Karpas-422 (cell line): ENCODE measurements at regions not wholly inside any gene's neighbourhood (a gene's known extent, or its start where the extent isn't known, plus 50 kb on each side); places are given as distances from the start of the nearest gene placed in this dataset.

Experiments used
- DNase-seq: peaks from one replicate; pipeline ENCODE4 v3.0.0-alpha.2; 2015
- H2AFZ ChIP-seq: fragments of 200-600 bp; sonication (generic); 2 replicates; pipeline ENCODE4 v1.6.1; 2014; ENCODE audit warnings: antibody characterized with exemption, low read length, mixed read lengths
- H3K27ac ChIP-seq: fragments of 200-600 bp; sonication (generic); 2 replicates; pipeline ENCODE4 v1.5.1; 2014; ENCODE audit warnings: mild to moderate bottlenecking, low read length, moderate library complexity
- H3K27me3 ChIP-seq: fragments of 200-600 bp; sonication (generic); 2 replicates; pipeline ENCODE4 v1.6.1; 2014; ENCODE audit warnings: low read length, mixed read lengths
- H3K36me3 ChIP-seq: fragments of 200-600 bp; sonication (generic); 2 replicates; pipeline ENCODE4 v1.6.1; 2014; ENCODE audit warnings: low read length, mixed read lengths; ENCODE audit not compliant: insufficient read depth
- H3K4me1 ChIP-seq: fragments of 200-600 bp; sonication (generic); 2 replicates; pipeline ENCODE4 v1.6.1; 2014; ENCODE audit warnings: mild to moderate bottlenecking, low read length, mixed read lengths
- H3K4me2 ChIP-seq: fragments of 200-600 bp; sonication (generic); 2 replicates; pipeline ENCODE4 v1.6.1; 2014; ENCODE audit warnings: low read length, low read depth, mild to moderate bottlenecking; ENCODE audit not compliant: poor library complexity, severe bottlenecking
- H3K4me3 ChIP-seq: fragments of 200-600 bp; sonication (generic); 2 replicates; pipeline ENCODE4 v1.5.1; 2014; ENCODE audit warnings: mild to moderate bottlenecking, antibody characterized with exemption, low read length, mixed read lengths
- H3K79me2 ChIP-seq: fragments of 200-600 bp; sonication (generic); 2 replicates; pipeline ENCODE4 v1.6.1; 2014; ENCODE audit warnings: mild to moderate bottlenecking, low read length, mixed read lengths
- H3K9ac ChIP-seq: fragments of 200-600 bp; sonication (generic); 2 replicates; pipeline ENCODE4 v1.6.0; 2014; ENCODE audit warnings: low read length
- H3K9me2 ChIP-seq: fragments of 200-600 bp; sonication (generic), shearing (Covaris generic); replicated peaks from 2 replicates; pipeline ENCODE4 v1.6.0; 2014; ENCODE audit warnings: mild to moderate bottlenecking, low read length, moderate library complexity; ENCODE audit not compliant: insufficient read depth
- H3K9me3 ChIP-seq: fragments of 300-700, 200-600 bp; sonication (generic); 2 replicates; pipeline ENCODE4 v1.6.1; 2014; ENCODE audit warnings: low read length, mixed read lengths
- H4K20me1 ChIP-seq: fragments of 200-600 bp; sonication (generic); 2 replicates; pipeline ENCODE4 v1.6.1; 2014; ENCODE audit warnings: mild to moderate bottlenecking, antibody characterized with exemption, low read length, low read depth; ENCODE audit not compliant: insufficient read depth

DNA sequence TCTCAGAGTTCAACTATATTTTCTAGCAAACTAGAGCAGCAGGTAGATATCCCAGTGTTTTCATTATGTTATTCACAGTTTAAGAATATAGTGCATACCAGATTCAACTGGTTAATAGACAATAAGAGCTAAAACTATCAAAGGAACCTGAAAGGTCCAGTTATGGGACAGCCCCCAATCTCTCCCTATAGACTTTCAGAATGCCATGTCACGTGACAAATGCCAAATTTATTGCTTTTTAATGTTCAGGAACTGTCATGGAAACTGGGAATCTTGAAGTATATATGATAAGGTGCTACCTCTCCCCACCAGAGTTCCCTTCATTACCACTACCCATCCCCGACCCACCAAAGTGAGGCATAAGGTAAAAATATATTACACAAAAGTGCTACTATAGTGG, 629.0 kb upstream of the SEMA6A start:
- H3K4me2 ChIP-seq: no peak overlapping the region
- DNase-seq: no peak
- H3K79me2 ChIP-seq: no peaks in the 10 kb centered on the region
- no peak overlapping the region for H2AFZ ChIP-seq
- no peaks in the 10 kb centered on the region for H3K27me3 ChIP-seq
- no peaks in the 10 kb centered on the region for H3K36me3 ChIP-seq
- no peak overlapping the region for H3K4me3 ChIP-seq
- H3K4me1 ChIP-seq: no peaks in the 10 kb centered on the region
- no peak overlapping the region for H3K27ac ChIP-seq
- H3K9me3 ChIP-seq: no peaks in the 10 kb centered on the region
- no peak overlapping the region for H3K9ac ChIP-seq
- no peaks in the 10 kb centered on the region for H4K20me1 ChIP-seq
- no peaks in the 10 kb centered on the region for H3K9me2 ChIP-seq

DNA sequence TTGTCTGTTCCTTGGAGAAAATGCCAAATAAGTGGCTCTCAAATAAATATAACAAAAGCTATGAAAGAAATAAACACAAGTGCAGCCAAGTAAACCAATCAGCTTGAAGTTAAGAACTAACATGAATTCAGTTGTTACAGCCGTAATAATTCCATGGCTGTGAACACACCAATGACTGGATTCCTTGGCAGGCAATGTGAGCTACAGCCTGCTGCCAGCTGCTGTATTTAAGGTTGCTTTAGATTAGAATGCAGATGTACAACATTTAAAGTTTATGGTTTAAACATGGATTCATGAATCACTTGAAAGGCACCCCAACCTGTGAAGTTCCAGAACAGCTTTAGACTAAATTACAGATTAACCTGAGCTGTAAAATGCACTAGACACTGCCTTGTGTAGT, 626.4 kb upstream of the SEMA6A start:
- H3K36me3 ChIP-seq: no peaks in the 10 kb centered on the region
- H3K4me1 ChIP-seq: no peaks in the 10 kb centered on the region
- H3K4me3 ChIP-seq: no peak overlapping the region
- H3K27me3 ChIP-seq: no peaks in the 10 kb centered on the region
- no peaks in the 10 kb centered on the region for H3K9me3 ChIP-seq
- H4K20me1 ChIP-seq: no peaks in the 10 kb centered on the region
- no peak overlapping the region for H2AFZ ChIP-seq
- no peaks in the 10 kb centered on the region for H3K79me2 ChIP-seq
- DNase-seq: no peak
- no peak overlapping the region for H3K27ac ChIP-seq
- no peak overlapping the region for H3K9ac ChIP-seq
- H3K9me2 ChIP-seq: no peaks in the 10 kb centered on the region
- H3K4me2 ChIP-seq: no peak overlapping the region

DNA sequence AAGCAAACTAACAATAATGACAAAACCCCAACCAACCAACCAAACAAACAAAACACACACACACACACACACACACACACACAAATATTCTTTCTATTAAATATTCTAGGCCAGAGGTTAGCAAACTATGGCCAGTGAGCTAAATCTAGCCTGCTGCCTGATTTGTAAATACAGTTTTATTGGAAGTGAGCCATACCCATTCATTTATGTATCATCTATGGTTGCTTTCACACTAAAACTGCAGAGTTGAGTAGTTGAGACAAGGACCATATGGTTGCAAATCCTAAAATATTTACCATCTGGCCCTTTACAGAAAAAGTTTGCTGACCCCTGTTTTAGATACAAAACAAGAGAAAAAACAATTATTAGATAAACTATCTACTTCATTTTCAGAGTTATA, 620.5 kb upstream of the SEMA6A start:
- Histone ChIP-seq H3K27ac (no peak overlapping the region), H3K27me3 (no peaks in the 10 kb centered on the region), H3K9me2 (no peaks in the 10 kb centered on the region), H4K20me1 (no peaks in the 10 kb centered on the region), H3K4me1 (no peaks in the 10 kb centered on the region), H3K4me3 (no peak overlapping the region), H2AFZ (no peak overlapping the region), H3K4me2 (no peak overlapping the region), H3K9ac (no peak overlapping the region), H3K79me2 (no peaks in the 10 kb centered on the region), H3K9me3 (no peaks in the 10 kb centered on the region), H3K36me3 (no peaks in the 10 kb centered on the region)
- DNase-seq: no peak

DNA sequence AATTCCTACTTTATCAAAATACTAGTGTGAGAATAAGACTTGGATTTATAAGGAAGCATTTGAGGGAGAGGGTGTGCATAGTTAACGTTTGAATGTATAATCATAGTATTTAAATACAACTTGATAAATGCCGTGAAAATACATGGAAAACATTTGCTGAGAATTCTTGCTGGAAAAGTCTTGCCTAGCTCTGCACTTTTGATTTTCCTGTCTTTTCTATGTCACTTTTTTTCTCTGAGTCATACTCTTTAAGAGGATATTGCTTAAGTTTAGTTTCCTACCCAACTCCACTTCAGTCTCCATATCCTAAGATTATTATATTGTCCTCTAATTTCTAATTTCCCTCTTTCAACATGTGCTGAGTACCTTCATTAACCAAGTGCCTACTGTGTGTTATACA, 616.6 kb upstream of the SEMA6A start:
- no peaks in the 10 kb centered on the region for H3K79me2 ChIP-seq
- H3K4me1 ChIP-seq: no peaks in the 10 kb centered on the region
- no peaks in the 10 kb centered on the region for H4K20me1 ChIP-seq
- no peak overlapping the region for H2AFZ ChIP-seq
- H3K9me2 ChIP-seq: no peaks in the 10 kb centered on the region
- H3K4me2 ChIP-seq: no peak overlapping the region
- no peak overlapping the region for H3K9ac ChIP-seq
- H3K4me3 ChIP-seq: no peak overlapping the region
- no peak overlapping the region for H3K27ac ChIP-seq
- H3K27me3 ChIP-seq: no peaks in the 10 kb centered on the region
- no peak for DNase-seq
- H3K9me3 ChIP-seq: no peaks in the 10 kb centered on the region
- H3K36me3 ChIP-seq: no peaks in the 10 kb centered on the region

DNA sequence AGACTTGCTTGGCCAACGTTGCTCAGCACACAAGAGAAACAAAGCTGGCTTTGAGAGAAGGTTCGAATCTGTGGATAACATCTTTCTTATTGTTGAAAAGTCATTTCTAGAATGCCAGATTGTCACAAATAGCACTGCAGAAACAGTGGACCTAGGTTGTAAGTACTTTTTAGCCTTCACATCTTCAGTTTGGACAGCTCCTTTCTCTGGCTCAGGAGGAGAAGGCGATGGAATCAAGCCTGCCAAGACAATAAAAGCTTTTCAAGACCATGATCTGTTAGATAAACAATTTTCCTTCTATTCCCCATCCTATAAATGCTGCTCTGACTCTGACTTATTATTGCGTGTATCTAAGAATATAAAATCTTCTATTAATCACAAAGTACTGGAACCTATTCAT, 615.2 kb upstream of the SEMA6A start:
- Histone ChIP-seq H3K4me1 (no peaks in the 10 kb centered on the region), H3K4me3 (no peak overlapping the region), H3K9me3 (no peaks in the 10 kb centered on the region), H2AFZ (no peak overlapping the region), H3K9ac (no peak overlapping the region), H3K27ac (no peak overlapping the region), H3K4me2 (no peak overlapping the region), H4K20me1 (no peaks in the 10 kb centered on the region), H3K27me3 (no peaks in the 10 kb centered on the region), H3K9me2 (no peaks in the 10 kb centered on the region), H3K79me2 (no peaks in the 10 kb centered on the region), H3K36me3 (no peaks in the 10 kb centered on the region)
- no peak for DNase-seq

DNA sequence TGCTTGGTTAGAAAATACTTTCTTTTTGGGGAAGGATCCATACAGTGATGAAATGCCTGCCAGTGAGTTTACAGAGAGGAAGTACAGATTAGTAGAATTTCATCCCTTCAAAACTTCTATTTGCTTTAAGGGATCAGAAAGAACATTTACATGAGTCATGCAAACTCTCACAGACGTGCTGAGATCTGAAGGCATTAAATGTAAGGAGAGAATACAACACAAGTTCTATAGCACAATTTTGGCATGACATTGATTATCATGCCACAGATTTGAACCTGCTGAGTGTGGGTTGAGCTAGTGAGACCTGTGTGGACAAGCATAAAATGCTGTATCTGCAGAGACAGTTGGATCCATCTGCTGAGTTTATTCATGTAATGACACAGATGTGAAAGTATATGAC, 613.6 kb upstream of the SEMA6A start:
- no peak overlapping the region for H2AFZ ChIP-seq
- DNase-seq: no peak
- H3K27me3 ChIP-seq: no peaks in the 10 kb centered on the region
- no peak overlapping the region for H3K4me2 ChIP-seq
- H3K9me2 ChIP-seq: no peaks in the 10 kb centered on the region
- no peaks in the 10 kb centered on the region for H3K79me2 ChIP-seq
- H3K4me3 ChIP-seq: no peak overlapping the region
- no peaks in the 10 kb centered on the region for H3K36me3 ChIP-seq
- no peak overlapping the region for H3K27ac ChIP-seq
- no peaks in the 10 kb centered on the region for H3K4me1 ChIP-seq
- no peaks in the 10 kb centered on the region for H4K20me1 ChIP-seq
- no peak overlapping the region for H3K9ac ChIP-seq
- H3K9me3 ChIP-seq: no peaks in the 10 kb centered on the region

DNA sequence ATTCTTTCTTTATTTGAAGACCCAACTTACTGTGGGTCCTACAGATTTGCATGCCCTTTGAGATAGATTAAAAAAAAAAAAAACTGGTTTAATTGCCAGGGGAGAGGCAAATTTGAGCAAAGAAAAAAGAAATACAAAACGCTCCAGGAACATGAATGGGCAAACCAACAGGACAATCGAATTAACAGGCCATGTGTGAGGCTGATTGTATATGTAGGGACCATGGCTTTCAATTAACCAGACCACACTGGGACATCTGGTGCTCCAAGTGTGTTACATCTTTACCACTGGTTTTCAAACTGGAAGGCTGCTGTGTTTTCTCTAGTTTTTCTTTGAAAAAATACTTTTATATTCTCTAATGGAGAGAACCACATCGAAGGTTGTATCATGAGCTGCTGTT, 612.1 kb upstream of the SEMA6A start:
- H3K27ac ChIP-seq: no peak overlapping the region
- no peaks in the 10 kb centered on the region for H3K9me3 ChIP-seq
- no peaks in the 10 kb centered on the region for H3K36me3 ChIP-seq
- no peak overlapping the region for H3K4me3 ChIP-seq
- no peaks in the 10 kb centered on the region for H3K4me1 ChIP-seq
- H3K9ac ChIP-seq: no peak overlapping the region
- H3K9me2 ChIP-seq: no peaks in the 10 kb centered on the region
- no peaks in the 10 kb centered on the region for H3K27me3 ChIP-seq
- H3K79me2 ChIP-seq: no peaks in the 10 kb centered on the region
- no peak overlapping the region for H3K4me2 ChIP-seq
- no peak overlapping the region for H2AFZ ChIP-seq
- no peak for DNase-seq
- H4K20me1 ChIP-seq: no peaks in the 10 kb centered on the region

DNA sequence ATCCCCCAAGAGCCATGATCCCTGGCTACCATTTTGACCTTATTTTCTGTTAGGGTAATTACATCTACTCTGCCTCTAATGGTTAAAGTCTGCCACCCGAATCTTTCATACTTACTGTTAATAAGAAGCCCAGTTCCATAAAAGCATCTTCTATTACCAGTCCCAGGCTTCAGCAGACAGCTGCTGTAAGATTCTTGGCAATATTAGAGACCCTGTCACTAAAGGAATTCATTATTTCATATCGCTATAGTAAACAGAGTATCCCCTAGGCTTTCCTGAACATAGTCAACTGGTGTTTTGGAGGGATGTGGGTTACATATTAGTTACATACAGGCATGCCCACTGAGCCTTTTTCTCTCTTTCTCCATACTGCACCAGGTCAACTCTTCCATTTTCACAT, 608.7 kb upstream of the SEMA6A start:
- H3K9ac ChIP-seq: no peak overlapping the region
- no peak overlapping the region for H3K27ac ChIP-seq
- no peaks in the 10 kb centered on the region for H3K36me3 ChIP-seq
- no peaks in the 10 kb centered on the region for H3K9me2 ChIP-seq
- H3K4me1 ChIP-seq: no peaks in the 10 kb centered on the region
- no peak overlapping the region for H3K4me3 ChIP-seq
- H4K20me1 ChIP-seq: no peaks in the 10 kb centered on the region
- H3K9me3 ChIP-seq: no peaks in the 10 kb centered on the region
- H3K4me2 ChIP-seq: no peak overlapping the region
- no peaks in the 10 kb centered on the region for H3K79me2 ChIP-seq
- DNase-seq: no peak
- no peaks in the 10 kb centered on the region for H3K27me3 ChIP-seq
- no peak overlapping the region for H2AFZ ChIP-seq

DNA sequence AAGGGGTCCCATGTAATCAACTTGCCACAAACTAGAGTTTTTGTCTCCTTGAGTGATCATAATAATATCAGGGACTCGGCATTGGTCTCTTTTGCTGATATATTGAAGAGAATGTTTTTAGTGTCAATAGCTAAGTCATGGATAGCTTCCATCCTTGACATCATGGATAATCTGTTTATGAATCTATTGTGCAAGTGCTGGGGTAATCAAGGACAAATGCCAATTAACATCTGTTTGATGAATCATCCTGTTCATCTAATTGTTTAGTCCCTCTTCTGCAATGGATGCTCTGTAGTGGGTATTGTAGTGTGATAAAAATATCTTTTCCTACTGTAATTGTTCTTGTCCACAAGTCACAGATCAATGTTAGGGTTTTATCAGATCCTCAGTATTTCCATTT, 607.5 kb upstream of the SEMA6A start:
- Histone ChIP-seq H3K4me3 (no peak overlapping the region), H3K27ac (no peak overlapping the region), H3K9ac (no peak overlapping the region), H2AFZ (no peak overlapping the region), H3K9me3 (no peaks in the 10 kb centered on the region), H3K9me2 (no peaks in the 10 kb centered on the region), H3K36me3 (no peaks in the 10 kb centered on the region), H3K27me3 (no peaks in the 10 kb centered on the region), H3K4me2 (no peak overlapping the region), H4K20me1 (no peaks in the 10 kb centered on the region), H3K4me1 (no peaks in the 10 kb centered on the region), H3K79me2 (no peaks in the 10 kb centered on the region)
- no peak for DNase-seq
